PFSK-1 (cell line): ENCODE measurements at regions not wholly inside any gene's neighbourhood (a gene's known extent, or its start where the extent isn't known, plus 50 kb on each side); places are given as distances from the start of the nearest gene placed in this dataset.

Source experiments
- POLR2AphosphoS5 ChIP-seq: IDR thresholded peaks from 2 replicates; pipeline ENCODE4 v1.6.1; 2012; ENCODE audit warnings: low read depth, mild to moderate bottlenecking, control low read depth, low read length, moderate library complexity
- SIN3A ChIP-seq: IDR thresholded peaks from 2 replicates; pipeline ENCODE4 v1.6.1; 2012; ENCODE audit warnings: mild to moderate bottlenecking, low read length, moderate library complexity, borderline replicate concordance; ENCODE audit not compliant: insufficient read depth
- TAF1 ChIP-seq: IDR thresholded peaks from 2 replicates; pipeline ENCODE4 v1.6.1; 2012; ENCODE audit warnings: low read length, control low read depth, borderline replicate concordance; ENCODE audit not compliant: insufficient read depth
- TF ChIP-seq, protein P1 (sequence below), 2 experiments: IDR thresholded peaks; 2 replicates each; pipeline versions ENCODE4 v1.6.1 to v1.8.0; 2011 to 2012; ENCODE audit warnings: low read depth in 2 of 2, low read length in 2 of 2, control low read depth in 1 of 2, inconsistent platforms in 1 of 2, mild to moderate bottlenecking in 1 of 2, moderate library complexity in 1 of 2; ENCODE audit not compliant: insufficient read depth in 1 of 2

DNA sequence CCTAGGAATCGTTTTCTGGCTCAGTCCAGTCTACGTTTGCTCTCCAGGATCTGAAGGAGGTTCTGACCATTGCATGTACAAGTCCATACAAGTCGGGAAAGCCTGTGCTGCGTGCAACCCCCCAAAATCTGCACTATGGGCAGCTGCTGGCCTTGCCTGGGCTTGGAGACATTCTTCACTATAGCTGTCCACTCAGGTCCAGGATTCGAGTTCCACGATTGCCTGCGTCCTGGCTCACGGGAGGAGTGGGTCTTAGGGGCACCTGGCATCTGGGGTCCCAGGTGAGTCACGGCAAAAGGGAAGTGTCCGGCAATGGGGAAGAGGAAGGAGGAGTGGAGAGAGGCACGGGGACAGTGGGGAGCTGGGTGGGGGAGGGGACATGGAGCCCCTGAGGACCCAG, 563.0 kb downstream of the BRD1 start:
- TF ChIP-seq POLR2AphosphoS5 (no peak), TAF1 (no peak), SIN3A (no peak)
- TF ChIP-seq, protein P1, sequence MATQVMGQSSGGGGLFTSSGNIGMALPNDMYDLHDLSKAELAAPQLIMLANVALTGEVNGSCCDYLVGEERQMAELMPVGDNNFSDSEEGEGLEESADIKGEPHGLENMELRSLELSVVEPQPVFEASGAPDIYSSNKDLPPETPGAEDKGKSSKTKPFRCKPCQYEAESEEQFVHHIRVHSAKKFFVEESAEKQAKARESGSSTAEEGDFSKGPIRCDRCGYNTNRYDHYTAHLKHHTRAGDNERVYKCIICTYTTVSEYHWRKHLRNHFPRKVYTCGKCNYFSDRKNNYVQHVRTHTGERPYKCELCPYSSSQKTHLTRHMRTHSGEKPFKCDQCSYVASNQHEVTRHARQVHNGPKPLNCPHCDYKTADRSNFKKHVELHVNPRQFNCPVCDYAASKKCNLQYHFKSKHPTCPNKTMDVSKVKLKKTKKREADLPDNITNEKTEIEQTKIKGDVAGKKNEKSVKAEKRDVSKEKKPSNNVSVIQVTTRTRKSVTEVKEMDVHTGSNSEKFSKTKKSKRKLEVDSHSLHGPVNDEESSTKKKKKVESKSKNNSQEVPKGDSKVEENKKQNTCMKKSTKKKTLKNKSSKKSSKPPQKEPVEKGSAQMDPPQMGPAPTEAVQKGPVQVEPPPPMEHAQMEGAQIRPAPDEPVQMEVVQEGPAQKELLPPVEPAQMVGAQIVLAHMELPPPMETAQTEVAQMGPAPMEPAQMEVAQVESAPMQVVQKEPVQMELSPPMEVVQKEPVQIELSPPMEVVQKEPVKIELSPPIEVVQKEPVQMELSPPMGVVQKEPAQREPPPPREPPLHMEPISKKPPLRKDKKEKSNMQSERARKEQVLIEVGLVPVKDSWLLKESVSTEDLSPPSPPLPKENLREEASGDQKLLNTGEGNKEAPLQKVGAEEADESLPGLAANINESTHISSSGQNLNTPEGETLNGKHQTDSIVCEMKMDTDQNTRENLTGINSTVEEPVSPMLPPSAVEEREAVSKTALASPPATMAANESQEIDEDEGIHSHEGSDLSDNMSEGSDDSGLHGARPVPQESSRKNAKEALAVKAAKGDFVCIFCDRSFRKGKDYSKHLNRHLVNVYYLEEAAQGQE (IDR thresholded peaks at IDR 0.05; ENCODE audit: insufficient read depth in 1 of 2, low read depth in 2 of 2, low read length in 2 of 2) = no peak
